ENCODE measurements at regions not wholly inside any gene's neighbourhood (a gene's known extent, or its start where the extent isn't known, plus 50 kb on each side); places are given as distances from the start of the nearest gene placed in this dataset.

- TF ChIP-seq CTCF (IDR thresholded peaks at IDR 0.05 in 8 of 11, conservative IDR thresholded peaks at IDR 0.05 in 3 of 11) (no peak), POLR2AphosphoS5 (IDR thresholded peaks at IDR 0.05) (no peak), POLR2A (IDR thresholded peaks at IDR 0.05) (no peak)
Observed at GRCh38 chr5:92734211-92734940, 846.6 kb downstream of the NR2F1-AS1 start.

Measured in spleen (tissue), 7 donors.